Epithelial cell of esophagus (primary cell): ENCODE measurements at regions not wholly inside any gene's neighbourhood (a gene's known extent, or its start where the extent isn't known, plus 50 kb on each side); places are given as distances from the start of the nearest gene placed in this dataset.

Experiments used
- DNase-seq: peaks from one replicate; pipeline ENCODE4 v3.0.0; 2010; ENCODE audit warnings: low read depth
- H3K4me3 ChIP-seq: 2 replicates; pipeline ENCODE4 v1.5.1; 2011; ENCODE audit warnings: mild to moderate bottlenecking, low read length, control low read depth
- CTCF ChIP-seq: IDR thresholded peaks from 2 replicates; pipeline ENCODE4 v1.5.1; 2011; ENCODE audit warnings: low read depth, mild to moderate bottlenecking, low read length, control low read depth, inconsistent platforms; ENCODE audit not compliant: insufficient read depth; ENCODE audit errors: missing control alignments

GRCh38 chr6:134374491-134375219 lies 56.7 kb upstream of the SGK1 start:
- H3K4me3 ChIP-seq = no peak overlapping the region
- TF ChIP-seq CTCF = no peak
- DNase-seq = peak; percentile 58

- no peak overlapping the region for H3K4me3 ChIP-seq
- no peak for TF ChIP-seq CTCF
- no peak for DNase-seq
Measured at GRCh38 chr6:134373993-134374392, 56.1 kb upstream of the SGK1 start.

GRCh38 chr6:134373282-134373922 lies 55.5 kb upstream of the SGK1 start:
- no peak for TF ChIP-seq CTCF
- peak; percentile 83 for DNase-seq
- no peak overlapping the region for H3K4me3 ChIP-seq

GRCh38 chr6:134372603-134373281 lies 54.8 kb upstream of the SGK1 start:
- DNase-seq = peak; percentile 68
- H3K4me3 ChIP-seq = no peak overlapping the region

GRCh38 chr6:134368670-134369069 lies 50.8 kb upstream of the SGK1 start:
- DNase-seq = no peak
- no peak overlapping the region for H3K4me3 ChIP-seq
- no peak for TF ChIP-seq CTCF

More at GRCh38 chr6:134372603-134373281, 54.8 kb upstream of the SGK1 start:
- TF ChIP-seq CTCF = no peak
